ENCODE measurements at regions not wholly inside any gene's neighbourhood (a gene's known extent, or its start where the extent isn't known, plus 50 kb on each side); places are given as distances from the start of the nearest gene placed in this dataset.
"Not testable (repeated sequence)": the region's sequence is repeated elsewhere in the genome, so short reads cannot be mapped to it uniquely, and the experiment has no call there.

- Histone ChIP-seq H3K36me3 (no peaks in the 10 kb centered on the region), H3K27ac (no peak overlapping the region), H3K4me1 (no peaks in the 10 kb centered on the region), H3K27me3 (no peaks in the 10 kb centered on the region), H3K4me3 (no peak overlapping the region), H3K9me3 (no peaks in the 10 kb centered on the region)
- DNase-seq (ENCODE audit: extremely low spot score in 2 of 2), result no peak
- intact Hi-C loops (cut with DNase I), result no loop called here
- TF ChIP-seq POLR2A (IDR thresholded peaks at IDR 0.05) (no peak), CTCF (IDR thresholded peaks at IDR 0.05) (no peak), POLR2AphosphoS5 (IDR thresholded peaks at IDR 0.05; ENCODE audit: insufficient read depth in 1 of 2, low read depth in 1 of 2) (no peak)
These were observed 271.0 kb upstream of the ARSJ start for GRCh38 chr4:114250439-114250891.

GRCh38 chr4:114251020-114251419, 271.6 kb upstream of the ARSJ start:
- Histone ChIP-seq H3K27me3 (no peaks in the 10 kb centered on the region), H3K4me1 (no peaks in the 10 kb centered on the region), H3K4me3 (no peak overlapping the region), H3K27ac (no peak overlapping the region), H3K36me3 (no peaks in the 10 kb centered on the region), H3K9me3 (no peaks in the 10 kb centered on the region)
- DNase-seq (ENCODE audit: extremely low spot score in 2 of 2), result no peak
- intact Hi-C loops (cut with DNase I), result no loop called here
- TF ChIP-seq POLR2A (IDR thresholded peaks at IDR 0.05) (no peak), CTCF (IDR thresholded peaks at IDR 0.05) (no peak), POLR2AphosphoS5 (IDR thresholded peaks at IDR 0.05; ENCODE audit: insufficient read depth in 1 of 2, low read depth in 1 of 2) (no peak)

GRCh38 chr4:114252499-114252898, 273.1 kb upstream of the ARSJ start:
- no peaks in the 10 kb centered on the region for H3K27me3 ChIP-seq
- no peaks in the 10 kb centered on the region for H3K4me1 ChIP-seq
- no peak overlapping the region for H3K27ac ChIP-seq
- H3K9me3 ChIP-seq, result no peaks in the 10 kb centered on the region
- no peak for DNase-seq (ENCODE audit: extremely low spot score in 2 of 2)
- no peak overlapping the region for H3K4me3 ChIP-seq
- intact Hi-C loops (cut with DNase I), result no loop called here
- no peaks in the 10 kb centered on the region for H3K36me3 ChIP-seq
- TF ChIP-seq CTCF (IDR thresholded peaks at IDR 0.05) (no peak), POLR2AphosphoS5 (IDR thresholded peaks at IDR 0.05; ENCODE audit: insufficient read depth in 1 of 2, low read depth in 1 of 2) (no peak), POLR2A (IDR thresholded peaks at IDR 0.05) (no peak)

GRCh38 chr4:114257501-114257900, 278.1 kb upstream of the ARSJ start:
- TF ChIP-seq POLR2A (IDR thresholded peaks at IDR 0.05), result no peak
- no peak for TF ChIP-seq POLR2AphosphoS5 (IDR thresholded peaks at IDR 0.05; ENCODE audit: insufficient read depth in 1 of 2, low read depth in 1 of 2)
- no peak for TF ChIP-seq CTCF (IDR thresholded peaks at IDR 0.05)
- no peak overlapping the region for H3K4me3 ChIP-seq
- no peak for DNase-seq (ENCODE audit: extremely low spot score in 2 of 2)
- H3K27me3 ChIP-seq, result no peaks in the 10 kb centered on the region
- intact Hi-C loops (cut with DNase I), result no loop called here
- no peaks in the 10 kb centered on the region for H3K9me3 ChIP-seq
- no peaks in the 10 kb centered on the region for H3K36me3 ChIP-seq
- H3K4me1 ChIP-seq, result no peaks in the 10 kb centered on the region
- no peak overlapping the region for H3K27ac ChIP-seq

- intact Hi-C loops (cut with DNase I); H3K4me3 ChIP-seq; H3K27ac ChIP-seq; H3K27me3 ChIP-seq; DNase-seq (ENCODE audit: extremely low spot score in 2 of 2); H3K36me3 ChIP-seq; H3K4me1 ChIP-seq; H3K9me3 ChIP-seq: not testable (repeated sequence)
These were observed 283.0 kb upstream of the ARSJ start for GRCh38 chr4:114262421-114262820.

- no peaks in the 10 kb centered on the region for H3K27me3 ChIP-seq
- H3K27ac ChIP-seq, result no peak overlapping the region
- TF ChIP-seq POLR2A (IDR thresholded peaks at IDR 0.05), result no peak
- TF ChIP-seq CTCF (IDR thresholded peaks at IDR 0.05), result no peak
- no peak for TF ChIP-seq POLR2AphosphoS5 (IDR thresholded peaks at IDR 0.05; ENCODE audit: insufficient read depth in 1 of 2, low read depth in 1 of 2)
- H3K36me3 ChIP-seq, result no peaks in the 10 kb centered on the region
- H3K4me1 ChIP-seq, result no peaks in the 10 kb centered on the region
- H3K4me3 ChIP-seq, result no peak overlapping the region
- H3K9me3 ChIP-seq, result no peaks in the 10 kb centered on the region
- intact Hi-C loops (cut with DNase I), result no loop called here
- no peak for DNase-seq (ENCODE audit: extremely low spot score in 2 of 2)
These were observed 283.8 kb upstream of the ARSJ start for GRCh38 chr4:114263233-114263632.

All from vagina (tissue), 2 donors.